Fibroblast of mammary gland (primary cell): ENCODE measurements at regions not wholly inside any gene's neighbourhood (a gene's known extent, or its start where the extent isn't known, plus 50 kb on each side); places are given as distances from the start of the nearest gene placed in this dataset.

Experiments
- DNase-seq: peaks from one replicate; pipeline ENCODE4 v3.0.0-alpha.2; 2010; ENCODE audit warnings: low read depth
- H3K4me3 ChIP-seq: 2 replicates; pipeline ENCODE4 v1.5.1; 2011; ENCODE audit warnings: low read depth, mild to moderate bottlenecking, low read length, moderate library complexity; ENCODE audit not compliant: control insufficient read depth
- TF ChIP-seq, protein P1 (sequence below): conservative IDR thresholded peaks from 2 replicates; pipeline ENCODE4 v1.5.1; 2011; ENCODE audit warnings: low read depth, low read length, inconsistent platforms; ENCODE audit not compliant: control insufficient read depth, insufficient read depth

- no peak for DNase-seq
- TF ChIP-seq, protein P1, sequence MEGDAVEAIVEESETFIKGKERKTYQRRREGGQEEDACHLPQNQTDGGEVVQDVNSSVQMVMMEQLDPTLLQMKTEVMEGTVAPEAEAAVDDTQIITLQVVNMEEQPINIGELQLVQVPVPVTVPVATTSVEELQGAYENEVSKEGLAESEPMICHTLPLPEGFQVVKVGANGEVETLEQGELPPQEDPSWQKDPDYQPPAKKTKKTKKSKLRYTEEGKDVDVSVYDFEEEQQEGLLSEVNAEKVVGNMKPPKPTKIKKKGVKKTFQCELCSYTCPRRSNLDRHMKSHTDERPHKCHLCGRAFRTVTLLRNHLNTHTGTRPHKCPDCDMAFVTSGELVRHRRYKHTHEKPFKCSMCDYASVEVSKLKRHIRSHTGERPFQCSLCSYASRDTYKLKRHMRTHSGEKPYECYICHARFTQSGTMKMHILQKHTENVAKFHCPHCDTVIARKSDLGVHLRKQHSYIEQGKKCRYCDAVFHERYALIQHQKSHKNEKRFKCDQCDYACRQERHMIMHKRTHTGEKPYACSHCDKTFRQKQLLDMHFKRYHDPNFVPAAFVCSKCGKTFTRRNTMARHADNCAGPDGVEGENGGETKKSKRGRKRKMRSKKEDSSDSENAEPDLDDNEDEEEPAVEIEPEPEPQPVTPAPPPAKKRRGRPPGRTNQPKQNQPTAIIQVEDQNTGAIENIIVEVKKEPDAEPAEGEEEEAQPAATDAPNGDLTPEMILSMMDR = no peak
- H3K4me3 ChIP-seq = no peak overlapping the region
Observed at GRCh38 chr15:98523912-98524662, 124.3 kb upstream of the IGF1R start.

- no peak for DNase-seq
- TF ChIP-seq, protein P1 = no peak
- H3K4me3 ChIP-seq = no peak overlapping the region
Observed at GRCh38 chr15:98524838-98525660, 123.3 kb upstream of the IGF1R start.

GRCh38 chr15:98525661-98526001 is 122.7 kb upstream of the IGF1R start:
- no peak for DNase-seq
- TF ChIP-seq, protein P1 = no peak
- H3K4me3 ChIP-seq = no peak overlapping the region

GRCh38 chr15:98526094-98526493 is 122.2 kb upstream of the IGF1R start:
- no peak for DNase-seq
- no peak overlapping the region for H3K4me3 ChIP-seq
- TF ChIP-seq, protein P1 = no peak

GRCh38 chr15:98528046-98528725 is 120.2 kb upstream of the IGF1R start:
- TF ChIP-seq, protein P1 = no peak
- DNase-seq = no peak
- no peak overlapping the region for H3K4me3 ChIP-seq

GRCh38 chr15:98529205-98530145 is 118.9 kb upstream of the IGF1R start:
- TF ChIP-seq, protein P1 = no peak
- H3K4me3 ChIP-seq = no peak overlapping the region
- DNase-seq = no peak
